Upper lobe of right lung (tissue), 1 donor: ENCODE measurements at regions not wholly inside any gene's neighbourhood (a gene's known extent, or its start where the extent isn't known, plus 50 kb on each side); places are given as distances from the start of the nearest gene placed in this dataset.
A peak's percentile ranks its signal among the peaks of the same experiment; 100 is the strongest.

Source experiments
- ATAC-seq: fragments of 200-7000 bp; cut with Tn5 transposase; one replicate; pipeline ENCODE4 v1.9.1; 2020; ENCODE audit warnings: mild to moderate bottlenecking, moderate library complexity
- DNase-seq: peaks from one replicate; pipeline ENCODE4 v3.0.0-alpha.2; 2020
- H3K27ac ChIP-seq: fragments of 200-600 bp; one replicate; pipeline ENCODE4 v1.8.0; 2022
- H3K27me3 ChIP-seq: fragments of 200-600 bp; one replicate; pipeline ENCODE4 v1.8.0; 2022; ENCODE audit warnings: mild to moderate bottlenecking
- H3K36me3 ChIP-seq: fragments of 200-600 bp; one replicate; pipeline ENCODE4 v1.8.0; 2022
- H3K4me1 ChIP-seq: fragments of 200-600 bp; one replicate; pipeline ENCODE4 v1.8.0; 2022
- H3K4me3 ChIP-seq: fragments of 200-600 bp; one replicate; pipeline ENCODE4 v1.8.0; 2022; ENCODE audit warnings: mild to moderate bottlenecking
- H3K9me3 ChIP-seq: fragments of 200-600 bp; one replicate; pipeline ENCODE4 v1.8.0; 2022
- intact Hi-C: fragments of 100-400 bp; cut with DNase I; formaldehyde crosslinking; loops from one replicate; pipeline ENCODE4 v1.11.0; 2022
- TF ChIP-seq, protein P1 (sequence below): fragments of 200-600 bp; IDR thresholded peaks from one replicate; pipeline ENCODE4 v1.8.0; 2022; ENCODE audit warnings: antibody characterized with exemption
- donor health status: DM: no; HTN: yes; CAD: no; lungs with severe emphysema.

DNA sequence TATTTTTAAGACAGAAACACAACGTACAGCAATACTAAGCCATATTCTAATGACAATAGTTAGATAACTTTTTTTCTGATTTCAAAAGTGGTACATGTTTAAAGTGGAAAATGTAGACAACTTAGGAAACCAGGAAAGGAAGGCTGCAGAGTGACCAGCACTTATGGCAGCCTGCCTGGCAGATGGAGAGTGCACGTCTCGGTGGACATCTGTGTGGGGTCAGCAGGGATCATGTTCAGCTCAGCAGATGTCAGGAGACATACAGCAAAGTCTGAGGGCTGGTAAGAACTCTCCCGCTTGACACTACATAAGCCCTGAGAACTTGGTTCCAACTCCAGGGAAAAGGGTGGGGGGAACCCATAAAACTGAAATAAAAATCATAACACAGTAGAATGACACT is 128.6 kb upstream of the ADPGK start:
- ATAC-seq (no peak), DNase-seq (no peak)
- H3K27ac ChIP-seq: no peak overlapping the region
- no peaks in the 10 kb centered on the region for H3K36me3 ChIP-seq
- no peaks in the 10 kb centered on the region for H3K9me3 ChIP-seq
- intact Hi-C loops: no loop called here
- H3K27me3 ChIP-seq: no peaks in the 10 kb centered on the region
- no peak overlapping the region for H3K4me3 ChIP-seq
- no peaks in the 10 kb centered on the region for H3K4me1 ChIP-seq
- TF ChIP-seq, protein P1, sequence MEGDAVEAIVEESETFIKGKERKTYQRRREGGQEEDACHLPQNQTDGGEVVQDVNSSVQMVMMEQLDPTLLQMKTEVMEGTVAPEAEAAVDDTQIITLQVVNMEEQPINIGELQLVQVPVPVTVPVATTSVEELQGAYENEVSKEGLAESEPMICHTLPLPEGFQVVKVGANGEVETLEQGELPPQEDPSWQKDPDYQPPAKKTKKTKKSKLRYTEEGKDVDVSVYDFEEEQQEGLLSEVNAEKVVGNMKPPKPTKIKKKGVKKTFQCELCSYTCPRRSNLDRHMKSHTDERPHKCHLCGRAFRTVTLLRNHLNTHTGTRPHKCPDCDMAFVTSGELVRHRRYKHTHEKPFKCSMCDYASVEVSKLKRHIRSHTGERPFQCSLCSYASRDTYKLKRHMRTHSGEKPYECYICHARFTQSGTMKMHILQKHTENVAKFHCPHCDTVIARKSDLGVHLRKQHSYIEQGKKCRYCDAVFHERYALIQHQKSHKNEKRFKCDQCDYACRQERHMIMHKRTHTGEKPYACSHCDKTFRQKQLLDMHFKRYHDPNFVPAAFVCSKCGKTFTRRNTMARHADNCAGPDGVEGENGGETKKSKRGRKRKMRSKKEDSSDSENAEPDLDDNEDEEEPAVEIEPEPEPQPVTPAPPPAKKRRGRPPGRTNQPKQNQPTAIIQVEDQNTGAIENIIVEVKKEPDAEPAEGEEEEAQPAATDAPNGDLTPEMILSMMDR: no peak

DNA sequence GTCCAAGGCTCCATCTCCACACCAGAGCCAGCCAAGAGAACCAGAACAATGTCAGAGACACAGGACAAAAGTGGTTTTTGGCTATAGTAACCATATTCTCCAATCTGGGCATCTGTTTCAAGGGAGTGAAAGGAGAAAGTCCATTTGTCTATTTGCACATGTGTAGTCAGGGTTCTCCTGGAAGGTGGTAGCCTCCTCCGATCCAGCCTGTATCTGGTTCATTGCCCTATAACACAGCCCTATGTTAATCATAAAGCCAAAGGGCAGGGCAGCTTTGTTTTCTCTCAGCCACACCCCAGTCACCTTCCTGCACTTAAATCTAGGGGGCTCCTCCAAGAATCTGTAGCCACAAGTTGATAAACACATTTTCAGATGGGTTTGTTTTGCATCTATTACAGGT is 128.1 kb upstream of the ADPGK start:
- H3K4me1 ChIP-seq: no peaks in the 10 kb centered on the region
- intact Hi-C loops: no loop called here
- no peaks in the 10 kb centered on the region for H3K9me3 ChIP-seq
- no peak for ATAC-seq
- no peak overlapping the region for H3K27ac ChIP-seq
- TF ChIP-seq, protein P1: no peak
- no peak overlapping the region for H3K4me3 ChIP-seq
- DNase-seq: no peak
- no peaks in the 10 kb centered on the region for H3K27me3 ChIP-seq
- no peaks in the 10 kb centered on the region for H3K36me3 ChIP-seq

DNA sequence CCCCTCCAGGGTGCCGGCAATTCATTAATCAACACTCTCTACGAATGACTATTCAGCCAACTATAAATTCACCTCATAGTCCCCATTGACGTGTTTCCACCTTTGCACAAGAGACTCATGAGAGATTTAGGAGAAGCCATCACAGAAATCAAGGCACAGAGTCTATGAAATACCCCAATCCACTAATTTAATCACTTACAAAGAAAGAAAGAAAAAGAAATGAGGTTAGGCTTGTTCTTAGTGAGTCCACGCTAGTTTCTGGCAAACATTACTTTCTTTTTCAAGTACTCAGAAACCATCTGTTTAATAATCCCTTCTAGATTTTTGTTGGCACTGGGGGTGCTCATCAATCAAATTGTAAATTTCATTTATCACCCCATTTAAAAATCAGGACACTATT is 125.2 kb upstream of the ADPGK start:
- H3K27me3 ChIP-seq: no peaks in the 10 kb centered on the region
- intact Hi-C loops: no loop called here
- ATAC-seq (no peak), DNase-seq (no peak)
- no peak overlapping the region for H3K27ac ChIP-seq
- H3K36me3 ChIP-seq: no peaks in the 10 kb centered on the region
- no peaks in the 10 kb centered on the region for H3K9me3 ChIP-seq
- H3K4me1 ChIP-seq: no peaks in the 10 kb centered on the region
- TF ChIP-seq, protein P1: no peak
- no peak overlapping the region for H3K4me3 ChIP-seq

DNA sequence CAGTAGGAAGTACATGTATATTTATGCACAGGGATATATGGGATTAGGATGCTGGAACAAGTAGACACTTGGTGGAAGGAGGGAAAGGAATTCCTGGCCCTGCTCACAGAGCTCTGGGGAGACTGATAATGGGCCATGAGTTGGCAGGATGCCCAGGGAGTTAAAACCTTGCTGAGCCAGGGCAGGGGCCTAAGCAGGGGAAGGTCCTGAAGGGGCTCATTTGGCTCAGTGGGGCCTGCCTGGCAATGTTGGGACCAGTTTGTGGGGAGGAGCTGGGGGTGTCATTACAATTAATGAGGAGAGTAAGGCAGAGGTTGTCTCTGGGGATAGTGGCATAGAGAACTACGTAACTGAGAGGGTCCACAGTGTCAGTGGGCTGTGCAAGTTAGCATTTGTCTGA is 124.2 kb upstream of the ADPGK start:
- intact Hi-C loops: no loop called here
- DNase-seq (no peak), ATAC-seq (no peak)
- Histone ChIP-seq H3K27me3 (no peaks in the 10 kb centered on the region), H3K27ac (no peak overlapping the region), H3K36me3 (no peaks in the 10 kb centered on the region), H3K4me3 (no peak overlapping the region), H3K9me3 (no peaks in the 10 kb centered on the region), H3K4me1 (no peaks in the 10 kb centered on the region)
- TF ChIP-seq, protein P1: no peak

DNA sequence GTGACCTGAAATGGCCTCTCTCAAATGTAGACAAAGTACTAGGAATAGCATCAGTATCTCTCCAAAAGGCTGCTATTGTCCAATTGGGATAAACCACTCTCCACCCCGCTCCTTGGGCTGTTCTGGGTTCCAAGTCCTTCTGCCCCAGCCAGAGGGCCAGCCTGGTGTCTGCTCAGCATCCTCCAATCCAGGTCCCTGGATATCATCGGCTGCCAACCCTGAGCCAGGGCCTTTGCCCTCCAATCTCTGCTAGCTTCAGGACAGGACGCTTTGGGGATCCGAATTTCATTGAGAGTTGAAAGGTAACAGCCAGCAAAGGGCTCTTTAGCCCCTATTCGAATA is 119.3 kb upstream of the ADPGK start:
- ATAC-seq (no peak), DNase-seq (no peak)
- Histone ChIP-seq H3K4me1 (peaks cover 11% of the 10 kb centered on the region), H3K27ac (no peak overlapping the region), H3K9me3 (no peaks in the 10 kb centered on the region), H3K36me3 (no peaks in the 10 kb centered on the region), H3K4me3 (no peak overlapping the region), H3K27me3 (no peaks in the 10 kb centered on the region)
- TF ChIP-seq, protein P1: no peak
- intact Hi-C loops: no loop called here

DNA sequence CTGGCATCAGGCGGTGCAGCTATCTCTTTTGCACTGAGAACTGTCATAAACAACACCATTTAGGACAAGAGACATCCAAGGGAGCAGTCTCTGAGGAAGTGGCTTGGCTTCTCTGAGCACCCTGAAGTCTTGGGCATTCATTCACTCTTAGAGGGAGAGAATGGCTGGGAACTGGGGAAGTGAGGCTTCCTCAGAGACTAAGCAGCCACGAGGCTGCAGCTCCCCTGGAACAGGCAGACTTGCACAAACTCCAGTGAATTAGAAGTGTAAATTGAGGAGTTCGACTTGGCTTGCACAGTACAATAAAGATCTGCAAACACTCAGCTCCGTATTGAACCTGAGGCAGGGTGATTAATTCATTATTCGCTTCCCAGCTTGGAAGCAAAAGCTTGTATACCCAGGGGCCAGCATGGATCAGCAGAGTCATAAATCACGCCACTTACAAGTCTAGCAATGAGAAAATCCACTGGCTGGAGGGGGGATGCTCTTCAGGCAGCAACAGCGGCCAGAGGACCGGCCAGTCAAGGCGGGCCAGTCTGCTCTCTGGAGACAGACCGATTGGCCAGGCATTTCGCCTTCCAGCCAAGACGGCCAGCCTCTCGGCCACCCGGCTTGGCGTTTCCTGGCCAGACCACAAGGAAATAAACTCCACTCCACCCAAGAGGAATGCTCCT is 118.8 kb upstream of the ADPGK start:
- ATAC-seq (peak; percentile 82), DNase-seq (no peak)
- H3K4me1 ChIP-seq: peaks cover 11% of the 10 kb centered on the region
- H3K9me3 ChIP-seq: no peaks in the 10 kb centered on the region
- no peaks in the 10 kb centered on the region for H3K27me3 ChIP-seq
- H3K4me3 ChIP-seq: no peak overlapping the region
- TF ChIP-seq, protein P1: no peak
- no peaks in the 10 kb centered on the region for H3K36me3 ChIP-seq
- intact Hi-C loops: no loop called here
- H3K27ac ChIP-seq: no peak overlapping the region
